Heart left ventricle (tissue), 13 donors: ENCODE measurements at regions not wholly inside any gene's neighbourhood (a gene's known extent, or its start where the extent isn't known, plus 50 kb on each side); places are given as distances from the start of the nearest gene placed in this dataset.

Source experiments
- CTCF ChIP-seq, 12 donors: fragments of 200-600 bp; sonication (generic) in 4 of 12; IDR thresholded peaks; one replicate each; pipeline versions ENCODE4 v1.5.0 to v1.8.0; 2018 to 2022; ENCODE audit warnings: antibody characterized with exemption in 12 of 12, mild to moderate bottlenecking in 5 of 12
- POLR2A ChIP-seq, 2 donors: fragments of 450-650 bp; IDR thresholded peaks; one replicate each; pipeline ENCODE4 v1.6.1; 2017; ENCODE audit warnings: antibody characterized with exemption in 2 of 2, mild to moderate bottlenecking in 2 of 2, moderate library complexity in 2 of 2
- donor health status: ischemic (EF 13 %, LVEDD 7.1; RV severe dilation, severe dysfunction).
- donor health status: DM: no; HTN: yes; CAD: no.
- donor health status: DM: no; HTN: no; CAD: no.
- donor health status: ischemic (EF 25% LVEDD 6.9; RV normal size, moderate dysfunction).
- donor health status: ischemic (EF 25% LVEDD 5.7; RV mildly dilated, moderate dysfunction).
- donor health status: ischemic (EF 35%, LVEDD 5.7; RV mildly dilated, moderate dysfunction).
- donor health status: nonischemic (EF 11% LVEDD 7.7; RV severe dilation, severe dysfunction).
- donor health status: DM: yes; HTN: yes; CAD: no.
- donor health status: PGD.
- donor health status: ischemic (EF 29% LVEDD 5.4; RV normal size, mild dysfunction).
- donor health status: nonischemic (EF 23%, LVEDD 6.1; RV moderate dilation, normal function).

- TF ChIP-seq CTCF (IDR thresholded peaks at IDR 0.05) (no peak), POLR2A (IDR thresholded peaks at IDR 0.05) (no peak)
Measured at GRCh38 chr17:72033334-72033733, 87.5 kb upstream of the SOX9 start.
